Globus pallidus (tissue), 1 donor: ENCODE measurements at regions not wholly inside any gene's neighbourhood (a gene's known extent, or its start where the extent isn't known, plus 50 kb on each side); places are given as distances from the start of the nearest gene placed in this dataset.

Experiments used
- DNase-seq: peaks from one replicate; pipeline ENCODE4 v3.0.0-alpha.2; 2015; ENCODE audit warnings: low spot score

GRCh38 chr16:86041215-86041614 is 142.3 kb downstream of the IRF8 start:
- no peak for DNase-seq

DNA sequence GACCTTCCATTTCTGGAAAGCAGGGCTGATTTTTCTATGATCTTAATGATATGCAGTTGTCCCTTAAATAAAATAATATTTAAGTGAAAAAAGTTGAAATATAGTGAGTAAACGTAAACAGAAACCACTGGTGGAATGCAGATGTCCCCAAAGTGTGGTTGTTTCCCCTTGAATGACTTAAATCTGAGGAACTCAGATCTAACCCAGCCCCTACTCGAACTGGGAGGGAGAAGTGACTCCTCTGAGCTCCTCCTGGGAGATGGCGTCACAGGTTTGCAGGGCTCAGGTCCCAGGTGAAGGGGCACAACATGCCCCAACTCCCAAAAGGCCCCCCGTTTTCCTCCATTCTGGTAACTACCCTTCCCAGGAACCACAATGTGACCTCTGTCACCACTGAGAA is 142.8 kb downstream of the IRF8 start:
- no peak for DNase-seq

GRCh38 chr16:86042393-86042792 is 143.4 kb downstream of the IRF8 start:
- no peak for DNase-seq

- DNase-seq: no peak
These were observed 144.2 kb downstream of the IRF8 start for GRCh38 chr16:86042996-86043725.

DNA sequence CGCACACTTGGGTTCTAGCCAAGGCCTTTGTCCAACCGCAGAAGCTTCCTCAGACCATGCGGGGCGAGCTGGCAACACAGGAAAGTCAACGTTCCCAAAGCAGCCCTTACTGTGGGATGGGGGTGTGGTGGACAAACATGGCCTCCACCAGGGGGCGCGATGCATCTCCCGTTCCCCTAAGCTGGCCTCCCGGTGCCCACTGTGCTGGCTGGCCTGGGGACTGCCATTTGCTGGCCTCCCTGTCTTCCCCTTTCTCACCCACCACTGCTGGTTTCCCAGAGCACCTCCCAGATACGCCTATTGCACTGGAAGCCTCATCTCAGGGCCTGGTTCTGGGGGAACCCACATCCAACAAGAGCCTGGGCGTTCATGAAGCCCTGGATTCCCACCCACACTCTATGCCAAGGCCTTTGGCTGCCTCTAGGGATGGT is 145.3 kb downstream of the IRF8 start:
- DNase-seq: no peak

- DNase-seq: no peak
These were observed 146.1 kb downstream of the IRF8 start for GRCh38 chr16:86044881-86045590.

DNA sequence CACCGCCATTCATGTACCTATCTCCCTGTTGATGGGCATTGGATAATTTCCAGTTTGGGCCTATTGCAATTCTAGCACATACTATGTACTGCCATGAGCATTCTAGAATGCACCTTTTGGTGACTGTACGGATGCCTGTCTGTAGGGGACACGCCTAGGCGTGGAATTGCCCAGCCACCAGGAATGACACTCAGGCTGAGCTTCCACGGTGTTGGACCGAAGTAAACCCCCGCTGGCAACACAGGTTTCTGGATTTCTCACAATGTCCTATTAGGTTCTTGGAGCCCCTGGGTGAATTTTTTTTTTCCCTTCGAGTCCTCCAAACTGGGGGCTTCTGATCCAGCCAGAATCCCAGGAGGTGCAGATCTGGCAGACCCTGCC is 146.6 kb downstream of the IRF8 start:
- DNase-seq: no peak

DNA sequence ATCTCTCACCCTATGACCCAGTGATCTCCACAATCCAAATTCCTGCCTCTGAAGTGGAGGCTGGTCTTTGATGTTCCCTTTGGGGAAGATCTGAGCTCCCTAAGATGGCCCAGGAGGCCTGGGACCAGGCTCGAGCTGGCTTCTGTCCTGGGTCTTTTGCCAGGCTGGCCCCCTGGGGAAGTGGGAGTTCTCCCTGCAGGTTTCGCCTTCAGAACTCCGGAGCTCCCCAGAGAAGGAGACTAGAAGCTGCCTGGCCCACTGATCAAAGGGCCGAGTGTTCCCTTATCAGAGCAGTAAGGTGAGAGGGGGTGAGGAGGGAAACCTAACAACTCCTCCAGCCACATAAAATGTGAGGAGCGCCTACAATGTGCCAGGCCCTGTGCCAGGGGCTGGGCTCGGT is 147.1 kb downstream of the IRF8 start:
- no peak for DNase-seq

- no peak for DNase-seq
These were observed 147.8 kb downstream of the IRF8 start for GRCh38 chr16:86046667-86047270.

DNA sequence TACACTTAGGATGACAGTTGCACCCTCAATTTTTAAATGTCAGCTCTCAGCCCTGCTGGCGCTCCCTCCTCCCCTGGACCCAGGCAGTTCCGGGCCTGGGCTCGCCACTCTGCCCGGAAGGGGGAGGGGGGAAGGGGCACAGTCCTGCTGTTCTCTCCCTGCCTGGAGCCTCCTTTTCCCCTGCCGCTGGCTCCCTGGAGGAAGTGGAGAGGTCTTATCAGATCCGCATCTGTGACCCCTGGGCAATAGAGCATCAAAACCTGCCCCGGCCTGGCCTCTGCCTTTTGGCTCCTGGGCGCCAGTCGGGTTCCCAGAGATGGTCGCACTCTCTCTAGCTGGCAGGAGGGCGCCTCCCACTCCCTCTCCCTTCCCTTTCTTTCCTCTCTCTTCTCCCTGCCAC is 149.3 kb downstream of the IRF8 start:
- DNase-seq: no peak

DNA sequence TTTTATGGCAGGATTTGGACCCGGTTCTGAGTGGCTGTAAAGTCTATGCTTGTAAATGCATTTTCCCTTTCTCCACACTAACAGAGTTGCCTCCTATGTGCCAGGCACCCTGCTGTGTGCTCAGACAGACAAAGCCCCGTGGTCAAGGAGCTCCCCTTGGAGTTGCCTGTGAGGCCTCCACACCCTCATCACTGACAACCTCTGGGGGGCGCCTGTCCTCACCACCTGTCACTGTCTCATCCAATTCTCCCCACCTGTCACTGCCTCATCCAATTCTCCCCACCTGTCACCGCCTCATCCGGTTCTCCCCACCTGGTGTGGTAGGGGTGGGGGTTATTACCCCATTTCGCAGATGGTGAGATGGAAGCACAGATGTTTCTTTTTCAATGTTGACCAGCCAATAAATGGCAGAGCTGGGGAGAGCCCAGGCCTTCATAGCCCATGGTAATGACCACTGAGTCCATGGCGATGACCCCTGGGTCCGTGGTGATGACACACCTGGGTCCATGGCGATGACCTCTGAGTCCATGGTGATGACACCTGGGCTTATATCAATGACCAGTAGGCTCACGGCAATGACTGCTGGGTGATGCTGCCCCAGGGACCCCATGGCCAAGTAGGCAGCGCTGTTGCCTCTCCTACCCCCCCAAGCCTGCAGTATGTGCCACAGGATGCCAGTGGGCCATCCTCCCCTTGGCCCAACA is 150.1 kb downstream of the IRF8 start:
- no peak for DNase-seq

DNA sequence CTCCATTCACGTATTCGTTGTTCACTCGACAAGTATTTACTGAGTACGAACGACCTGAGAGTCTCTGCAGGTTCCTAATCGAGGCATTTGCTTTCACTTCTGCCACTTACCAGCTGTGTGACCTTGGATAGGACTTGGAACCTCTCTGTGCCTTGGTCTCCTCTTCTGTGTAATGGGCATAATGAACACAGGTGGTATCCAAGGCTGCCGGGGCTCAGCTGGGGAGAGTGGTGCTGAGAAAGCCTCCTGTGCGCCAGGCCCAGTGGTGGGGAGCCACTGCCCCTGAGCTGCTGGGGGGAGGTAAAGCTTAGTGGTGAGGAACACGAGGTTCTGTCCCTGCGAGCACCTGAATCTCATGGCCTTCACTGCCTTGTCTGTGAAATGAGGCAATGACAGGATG is 150.7 kb downstream of the IRF8 start:
- DNase-seq: no peak

DNA sequence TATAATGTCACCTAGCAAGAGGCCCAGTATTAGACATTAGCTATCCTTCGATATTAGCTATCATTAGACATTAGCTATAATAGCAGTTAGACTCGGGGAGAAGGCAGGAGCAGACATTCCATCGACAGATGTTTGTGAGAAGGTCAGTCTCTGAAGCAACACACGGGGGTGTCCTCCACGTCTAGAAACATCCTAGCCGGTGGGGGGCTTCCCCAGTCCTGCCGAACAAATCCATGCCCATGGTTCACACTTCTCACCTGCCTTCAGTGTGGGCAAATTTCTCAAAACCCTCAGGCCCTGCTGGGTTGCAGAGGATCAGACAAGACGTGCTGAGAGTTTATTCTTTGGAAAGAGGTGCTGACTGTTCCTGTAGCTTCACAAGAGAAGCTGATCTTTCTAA is 151.1 kb downstream of the IRF8 start:
- DNase-seq: no peak

GRCh38 chr16:86050591-86051367 is 151.8 kb downstream of the IRF8 start:
- DNase-seq: no peak

GRCh38 chr16:86051368-86052114 is 152.6 kb downstream of the IRF8 start:
- DNase-seq: no peak

GRCh38 chr16:86052115-86052670 is 153.2 kb downstream of the IRF8 start:
- no peak for DNase-seq

DNA sequence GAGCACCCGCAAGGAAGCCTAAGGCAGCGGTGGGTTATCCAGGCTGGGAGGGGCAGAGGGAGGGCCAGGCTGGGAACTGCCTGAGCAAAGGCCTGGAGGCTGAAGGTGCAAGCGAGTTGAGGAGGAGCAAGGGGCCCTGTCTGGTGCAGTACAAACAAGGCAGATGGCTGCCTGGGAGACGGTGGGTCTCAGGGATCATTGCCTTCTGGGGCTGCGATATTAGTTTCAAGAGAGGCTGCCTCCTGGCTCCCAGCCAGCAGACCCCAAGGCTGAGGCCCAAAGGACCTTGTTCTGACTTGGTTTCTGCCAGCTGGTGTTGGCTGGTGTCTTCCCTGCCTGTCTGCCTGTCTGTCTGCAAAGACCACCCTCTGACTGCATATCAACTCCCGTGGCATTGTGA is 154.0 kb downstream of the IRF8 start:
- no peak for DNase-seq

GRCh38 chr16:86059253-86060171 is 160.6 kb downstream of the IRF8 start:
- DNase-seq: no peak

DNA sequence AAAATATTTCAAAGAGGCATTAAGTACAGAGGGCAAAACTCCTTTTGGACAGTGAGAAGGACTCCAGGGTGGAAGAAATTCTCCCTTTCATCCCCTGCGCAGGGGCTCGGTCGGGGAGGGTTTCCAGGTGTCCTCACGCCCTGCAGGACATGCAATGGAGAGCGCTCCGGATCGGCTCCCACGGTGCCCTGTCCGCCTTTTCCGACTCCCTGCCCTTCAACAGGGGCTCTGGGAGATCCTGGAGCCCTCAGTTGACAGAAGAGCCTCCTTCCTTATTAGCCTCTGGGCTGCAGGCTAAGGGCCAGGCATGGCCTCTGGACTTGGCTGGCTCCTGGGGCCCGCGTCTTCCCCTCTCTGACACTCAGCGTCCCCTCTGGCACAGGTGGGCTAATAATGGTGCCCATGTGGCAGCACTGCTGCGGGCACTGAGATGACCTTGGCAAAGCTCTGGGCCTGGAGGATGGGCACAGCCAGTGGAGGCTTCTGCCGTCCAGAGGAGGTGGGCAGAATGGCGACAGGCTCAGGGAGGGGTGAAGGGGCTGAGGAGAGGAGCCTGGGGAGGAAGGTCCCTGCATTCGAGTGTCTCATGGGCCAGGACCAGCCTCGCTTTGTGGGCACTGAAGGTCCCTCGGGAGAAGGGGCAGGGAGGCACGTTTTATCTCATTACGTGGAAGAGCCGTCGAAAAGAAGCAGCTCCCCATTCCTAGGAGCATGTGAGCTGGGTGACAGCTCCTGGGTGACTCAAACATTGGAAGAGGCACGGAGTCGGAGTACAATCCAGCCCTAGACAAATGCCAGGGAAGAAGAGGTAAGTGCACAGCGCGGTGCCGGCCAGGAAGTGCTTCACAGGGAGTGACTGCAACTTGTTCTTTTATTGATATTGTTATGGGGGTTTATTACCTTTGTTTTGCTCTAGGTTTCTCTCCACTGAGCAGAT is 161.7 kb downstream of the IRF8 start:
- DNase-seq: no peak
